HG03378 (cell line): ENCODE measurements at regions not wholly inside any gene's neighbourhood (a gene's known extent, or its start where the extent isn't known, plus 50 kb on each side); places are given as distances from the start of the nearest gene placed in this dataset.

Source experiments
- ATAC-seq: cut with Tn5 transposase; IDR thresholded peaks from one replicate; pipeline ENCODE4 v1.9.1; 2021; ENCODE audit warnings: mild to moderate bottlenecking, moderate library complexity; ENCODE audit not compliant: unreplicated experiment

DNA sequence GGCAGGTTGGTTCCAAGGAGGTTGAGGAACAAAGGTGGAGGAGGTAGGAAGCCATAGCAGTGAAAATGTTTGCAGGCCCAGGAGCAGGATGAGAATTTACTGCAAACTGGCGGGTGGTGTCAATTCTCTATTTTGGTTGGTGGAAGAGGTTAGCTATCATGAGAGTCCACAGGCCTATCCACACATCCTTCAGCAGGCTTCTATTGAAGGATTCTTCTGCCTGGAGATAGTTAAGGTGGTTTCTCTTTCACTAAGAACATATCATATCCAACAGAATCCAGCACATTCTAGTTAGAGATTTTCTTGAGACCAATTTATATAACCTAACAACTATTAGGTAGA is 68.9 kb upstream of the DYRK2 start:
- ATAC-seq: no peak

DNA sequence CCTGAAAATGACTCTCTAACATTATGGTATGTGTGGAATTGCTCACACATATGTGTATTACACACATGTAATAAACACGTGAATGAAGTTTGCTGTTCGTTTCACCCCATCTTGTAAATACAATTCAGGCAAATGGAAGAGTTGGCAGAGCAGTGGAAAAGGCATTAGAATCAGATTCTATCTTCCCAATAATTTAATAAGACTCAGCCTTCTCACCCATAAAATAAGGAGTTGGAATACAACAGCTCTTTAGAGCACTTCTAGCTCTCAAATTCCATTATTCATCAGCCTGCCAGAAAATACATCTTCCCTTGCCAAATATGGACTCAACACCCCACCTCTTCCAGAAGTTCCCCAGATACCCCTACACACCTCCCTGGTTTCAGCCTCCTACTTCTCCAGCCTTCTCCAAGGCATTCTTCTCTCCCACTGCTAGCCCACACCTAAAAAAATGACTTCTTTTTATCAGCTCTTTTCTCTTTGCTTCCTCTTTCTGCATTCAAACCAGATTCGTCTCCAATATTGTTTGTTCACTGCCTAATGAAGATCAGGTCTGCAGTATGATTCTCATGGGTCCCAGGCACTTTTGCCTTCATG is 66.2 kb upstream of the DYRK2 start:
- no peak for ATAC-seq

DNA sequence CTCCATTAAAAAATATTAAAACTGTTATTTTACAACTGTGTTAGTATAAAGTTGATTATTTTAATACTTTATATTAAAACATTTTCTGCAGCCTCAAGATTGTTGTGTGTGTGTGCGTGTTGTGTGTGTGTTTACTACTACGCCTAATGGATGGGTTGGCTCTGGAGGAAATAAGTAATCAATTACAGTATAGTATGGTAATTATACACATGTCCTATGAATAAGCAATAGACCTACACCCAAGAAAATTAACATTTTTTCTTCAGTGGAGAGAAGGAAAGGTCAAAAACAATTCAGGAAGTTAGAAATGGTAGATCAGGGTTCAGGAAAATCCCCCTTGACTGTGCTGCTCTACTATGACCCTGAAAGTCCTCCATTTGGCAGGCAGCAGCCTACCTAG is 65.7 kb upstream of the DYRK2 start:
- no peak for ATAC-seq

DNA sequence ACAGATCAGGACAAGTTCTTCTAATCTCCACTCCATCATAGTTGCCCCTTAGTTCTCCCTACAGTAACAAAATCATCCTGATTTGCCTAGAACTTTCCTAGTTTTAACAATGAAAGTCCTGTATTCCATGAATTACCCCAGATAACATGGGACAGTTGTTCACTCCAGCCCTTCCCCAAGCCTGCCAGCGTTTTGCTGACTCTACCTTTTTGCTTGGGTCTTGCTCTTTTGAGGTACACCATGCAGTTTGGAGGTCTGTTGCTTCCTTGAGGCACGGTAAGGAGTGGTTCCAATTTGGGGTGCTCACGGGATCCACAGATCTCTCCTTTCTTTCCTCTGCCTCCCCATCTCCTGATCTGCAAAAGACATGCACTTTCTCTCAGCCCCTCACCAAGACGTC is 61.6 kb upstream of the DYRK2 start:
- no peak for ATAC-seq

DNA sequence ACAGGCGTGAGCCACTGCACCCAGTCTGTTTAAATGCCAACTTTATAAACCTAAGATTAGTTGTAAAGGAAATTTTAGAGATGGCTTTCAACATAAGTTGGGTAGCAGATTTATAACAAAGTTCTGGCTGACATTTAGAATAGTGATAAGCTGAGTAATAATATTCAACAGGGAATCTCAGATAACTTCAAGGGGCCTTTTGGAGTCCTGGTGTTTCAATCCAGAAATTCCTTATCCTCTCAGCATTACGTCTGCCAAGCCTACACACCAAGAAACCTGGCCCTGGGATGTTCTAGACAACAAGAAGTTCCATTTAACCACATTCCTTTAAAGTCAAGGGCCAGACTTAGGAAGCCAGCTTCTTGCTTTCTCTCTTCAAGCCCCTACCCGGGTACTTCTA is 59.5 kb upstream of the DYRK2 start:
- no peak for ATAC-seq

DNA sequence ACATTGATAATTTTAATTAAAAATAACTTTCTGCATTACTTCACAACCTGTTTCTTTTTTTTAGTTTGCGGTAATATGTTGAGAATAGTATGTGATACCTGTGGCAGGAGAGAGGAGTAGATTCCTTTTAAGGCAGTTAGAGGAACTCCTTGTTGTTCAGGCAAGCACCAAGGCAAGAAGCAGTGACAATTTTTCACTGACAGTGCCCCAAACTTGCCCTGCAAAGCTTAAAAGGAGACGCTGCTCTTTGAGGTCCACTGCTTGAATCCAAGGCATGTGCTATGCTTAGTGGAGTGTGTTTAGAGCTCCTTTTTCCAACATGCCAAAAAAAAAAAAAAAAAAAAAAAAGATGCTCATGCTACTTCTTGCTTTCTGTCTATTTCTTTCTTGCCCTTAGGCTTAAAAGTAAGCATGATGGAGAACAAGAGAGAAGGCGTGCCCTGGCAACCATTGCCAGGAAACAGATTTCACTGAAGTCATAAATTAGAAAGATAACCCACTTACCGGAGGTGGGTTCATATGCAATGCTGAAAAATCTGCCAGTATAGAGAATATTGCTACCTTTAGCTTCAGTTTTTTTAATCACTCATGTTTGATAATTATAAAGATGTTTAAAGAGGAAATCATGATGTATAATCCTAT is 58.3 kb upstream of the DYRK2 start:
- no peak for ATAC-seq

DNA sequence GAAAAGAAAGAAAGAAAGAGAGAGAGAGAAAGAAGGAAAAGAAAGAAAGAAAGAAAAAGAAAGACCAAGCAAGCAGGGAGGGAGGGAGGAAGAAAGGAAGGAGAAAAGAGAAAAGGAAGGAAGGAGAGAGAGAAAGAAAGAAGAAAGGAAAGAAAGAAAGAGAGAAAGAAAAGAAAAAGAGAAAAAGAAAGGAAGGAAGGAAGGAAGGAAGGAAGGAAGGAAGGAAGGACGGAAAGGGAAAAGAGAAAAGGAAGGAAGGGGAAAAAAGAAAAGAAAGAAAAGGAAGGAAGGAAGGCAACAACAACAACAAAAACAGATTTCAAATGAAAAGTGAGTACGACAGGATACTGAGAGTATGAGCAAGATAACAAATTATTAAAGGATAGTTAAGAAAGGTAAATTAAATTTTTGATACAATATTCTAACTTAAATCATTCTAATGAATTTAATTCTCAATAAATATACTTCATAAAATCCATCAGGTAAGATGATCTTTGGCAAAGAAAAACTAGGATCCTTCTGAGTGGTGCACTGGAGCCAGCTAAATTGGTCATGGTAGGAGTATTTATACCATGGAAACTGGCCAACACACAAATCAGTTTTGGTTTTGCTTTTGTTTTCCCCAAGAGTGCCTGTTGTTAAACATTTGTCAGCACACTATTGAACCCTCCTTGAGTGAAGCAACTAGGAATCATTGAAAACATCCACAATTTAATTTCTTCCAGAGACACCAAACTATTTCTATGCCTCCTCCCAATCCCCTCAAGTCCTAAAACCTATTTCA is 56.1 kb upstream of the DYRK2 start:
- ATAC-seq: peak; percentile 93

DNA sequence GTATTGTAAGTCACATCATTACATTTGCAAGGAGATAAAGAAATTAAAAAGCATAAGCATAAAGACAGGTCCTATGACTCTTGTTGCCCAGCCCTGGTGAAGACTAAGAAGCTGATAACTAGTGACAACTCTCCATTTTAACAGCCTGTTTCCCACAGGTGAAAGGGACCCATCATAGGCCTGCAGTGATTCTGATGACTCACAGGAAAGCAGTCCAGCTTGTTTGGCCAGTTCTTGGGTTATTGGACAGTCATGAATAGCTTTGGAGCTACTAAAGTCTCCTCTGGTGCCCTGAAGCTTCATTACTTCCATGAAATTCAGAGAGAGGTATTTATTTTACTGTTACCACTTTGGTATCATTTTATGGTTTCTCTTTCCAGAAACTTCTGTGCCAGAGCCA is 55.5 kb upstream of the DYRK2 start:
- peak; percentile 13 for ATAC-seq

DNA sequence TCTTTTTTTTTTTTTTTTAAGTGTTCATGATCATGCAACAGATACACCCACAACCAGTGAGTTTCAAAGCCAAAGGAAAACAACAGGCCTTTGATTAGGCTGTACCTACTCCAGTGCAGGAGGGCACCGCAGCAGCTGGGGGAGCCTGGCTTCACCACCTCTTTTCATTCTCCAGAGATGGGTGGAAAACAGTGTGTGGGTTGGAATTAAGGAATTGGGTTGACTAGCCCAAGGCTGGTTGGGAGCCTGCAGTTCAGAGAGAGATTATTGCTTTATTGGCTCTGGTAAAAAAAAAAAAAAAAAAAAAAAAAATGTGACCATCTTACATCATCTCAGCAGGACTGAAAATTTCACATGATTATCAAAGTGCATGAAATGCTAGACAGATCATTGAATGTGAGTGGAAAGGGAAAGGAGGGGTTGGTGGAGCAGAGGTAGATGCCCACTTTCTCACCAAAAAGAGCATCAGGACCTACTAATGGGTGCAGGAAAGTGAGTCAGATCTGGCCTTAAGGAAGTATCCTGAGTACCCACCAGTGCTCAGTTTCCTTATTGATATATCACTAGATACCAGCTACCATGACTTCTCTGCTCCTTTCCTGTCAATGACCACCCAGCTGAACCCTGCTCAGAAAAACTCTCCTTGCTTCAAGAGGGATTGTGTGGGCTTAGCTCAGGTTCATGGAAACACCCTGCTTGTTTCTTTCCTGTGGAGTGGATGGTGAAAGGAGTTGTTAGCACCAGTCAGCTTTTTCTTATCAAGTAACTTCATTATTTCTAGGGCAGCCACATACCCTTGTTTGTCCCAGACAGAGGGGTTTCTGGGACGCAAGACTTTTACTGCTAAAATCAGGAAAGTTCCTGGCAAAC is 54.8 kb upstream of the DYRK2 start:
- no peak for ATAC-seq

DNA sequence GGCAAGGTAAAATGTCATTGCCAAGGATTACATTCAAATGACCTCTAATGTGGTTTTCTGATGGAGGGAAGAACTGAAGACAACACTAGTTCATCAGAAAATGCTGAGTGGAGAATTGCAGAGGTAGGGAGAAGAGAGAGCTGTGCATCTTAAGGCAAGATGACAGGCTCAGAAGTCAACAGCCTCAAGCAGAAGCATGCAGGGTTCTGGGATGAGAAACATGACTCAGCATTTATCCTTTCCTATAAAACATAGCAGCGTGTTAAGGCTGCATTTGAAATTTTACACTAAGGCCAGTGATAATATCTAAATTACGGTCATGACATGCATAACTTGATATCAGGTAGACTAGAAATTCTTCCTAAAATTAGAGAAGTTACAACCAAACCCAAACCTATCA is 53.7 kb upstream of the DYRK2 start:
- ATAC-seq: no peak

DNA sequence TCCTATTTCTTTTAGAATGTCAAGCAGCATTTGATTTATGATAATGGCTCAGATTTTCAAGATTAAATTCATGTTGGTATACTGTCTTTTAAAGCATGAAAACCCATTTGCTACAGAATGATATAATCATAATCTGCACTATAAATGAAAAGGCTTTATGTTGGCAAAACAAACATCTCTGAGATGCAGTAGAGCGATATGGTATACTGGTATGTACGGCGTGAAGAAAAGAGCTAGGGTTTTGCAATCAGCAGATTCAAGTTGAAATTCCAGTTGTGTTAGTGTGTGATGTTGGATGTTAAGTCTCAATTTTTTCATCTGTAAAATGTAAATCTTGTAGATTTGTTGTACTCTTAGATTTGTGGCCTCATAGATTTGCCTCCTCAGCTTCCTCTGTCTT is 53.2 kb upstream of the DYRK2 start:
- ATAC-seq: no peak

DNA sequence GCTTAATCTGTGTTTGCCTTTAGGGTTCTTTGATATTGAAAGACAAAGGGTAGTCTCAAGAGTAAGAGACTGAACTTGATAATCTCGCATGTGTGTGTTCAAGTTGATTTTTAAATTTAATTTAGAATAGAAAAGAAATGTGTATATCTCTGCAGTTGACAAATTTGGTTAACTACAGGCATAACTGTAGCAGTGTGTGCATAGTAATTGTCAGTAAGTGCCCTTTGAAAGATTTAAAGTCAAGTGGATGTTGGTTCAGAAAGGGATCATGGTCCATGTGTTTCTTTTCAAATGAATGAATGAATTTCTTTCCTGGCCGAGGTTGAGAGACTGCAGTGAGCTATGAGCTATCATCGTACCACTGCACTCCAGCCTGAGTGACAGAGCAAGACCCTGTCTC is 49.9 kb upstream of the DYRK2 start:
- ATAC-seq: no peak
